GM12878 (cell line): ENCODE measurements at regions not wholly inside any gene's neighbourhood (a gene's known extent, or its start where the extent isn't known, plus 50 kb on each side); places are given as distances from the start of the nearest gene placed in this dataset.

Experiments used
- ATAC-seq: fragments of 200-7000 bp; cut with Tn5 transposase; 3 replicates; pipeline ENCODE4 v1.9.1; 2020; ENCODE audit warnings: mild to moderate bottlenecking, moderate library complexity
- BruUV-seq: library from RNA; stranded (reverse); fragments of 400-500 nt; replicated peaks from 2 replicates; lab custom pipeline; 2021; lab: Mats Ljungman, UMichigan
- CTCF ChIA-PET: fragments of 300-600 bp; sonication (Branson Sonifier 250); formaldehyde crosslinking; extraction: SDS; loops from one replicate; lab custom pipeline; 2021; ENCODE audit warnings: inconsistent platforms; lab: Yijun Ruan, JAX
- POLR2A ChIA-PET: fragments of 350-600 bp; formaldehyde crosslinking; extraction: SDS; loops from one replicate; lab custom pipeline; 2021; ENCODE audit warnings: inconsistent platforms; lab: Charles Lee
- RAD21 ChIA-PET: fragments of 300-600 bp; sonication (Branson Sonifier 250); formaldehyde crosslinking; loops from one replicate; lab custom pipeline; 2023; ENCODE audit warnings: antibody characterized with exemption; ENCODE audit not compliant: unreplicated experiment; lab: Charles Lee
- SMC1A ChIA-PET: fragments of 300-600 bp; sonication (Branson Sonifier 250); formaldehyde crosslinking; loops from one replicate; lab custom pipeline; 2023; ENCODE audit not compliant: unreplicated experiment, uncharacterized antibody; lab: Charles Lee
- DNase-seq: peaks from one replicate; pipeline ENCODE4 v3.0.0-alpha.2; 2011; ENCODE audit warnings: low read depth, low spot score
- FAIRE-seq: peaks from 3 replicates; lab custom pipeline; 2011; peaks lifted over from hg19 to GRCh38; lab: Jason Lieb, UNC
- H2AFZ ChIP-seq: 2 replicates; pipeline ENCODE4 v1.6.0; 2011; ENCODE audit warnings: low read depth, low read length, control low read depth; ENCODE audit not compliant: control insufficient read depth
- H3K27ac ChIP-seq: 2 replicates; pipeline ENCODE4 v1.5.1; 2011; ENCODE audit warnings: control low read depth; ENCODE audit not compliant: control insufficient read depth, insufficient read depth
- H3K27me3 ChIP-seq, 2 experiments: replicated peaks in 1 of 2; 2 replicates each; pipeline versions ENCODE4 v1.6.0 to v1.6.1; 2011; ENCODE audit warnings: low read length in 1 of 2; ENCODE audit not compliant: control insufficient read depth in 2 of 2, insufficient read depth in 2 of 2
- H3K36me3 ChIP-seq, 2 experiments: 2 replicates each; pipeline ENCODE4 v1.5.1; 2011; ENCODE audit warnings: low read length in 1 of 2; ENCODE audit not compliant: control insufficient read depth in 2 of 2, insufficient read depth in 2 of 2
- H3K4me1 ChIP-seq: 2 replicates; pipeline ENCODE4 v1.6.1; 2011; ENCODE audit warnings: mild to moderate bottlenecking, low read length, moderate library complexity, mixed read lengths; ENCODE audit not compliant: control insufficient read depth, insufficient read depth
- H3K4me2 ChIP-seq: 2 replicates; pipeline ENCODE4 v1.6.0; 2011; ENCODE audit warnings: control low read depth; ENCODE audit not compliant: control insufficient read depth, insufficient read depth
- H3K4me3 ChIP-seq: fragments of 200-600 bp; sonication (generic); 2 replicates; pipeline ENCODE4 v1.5.1; 2016
- H3K79me2 ChIP-seq: 2 replicates; pipeline ENCODE4 v1.6.0; 2011; ENCODE audit warnings: low read length; ENCODE audit not compliant: control insufficient read depth, insufficient read depth
- H3K9ac ChIP-seq: 2 replicates; pipeline ENCODE4 v1.8.0; 2011; ENCODE audit warnings: low read length, control low read depth, mixed read lengths; ENCODE audit not compliant: control insufficient read depth, insufficient read depth
- H3K9me3 ChIP-seq: replicated peaks from 3 replicates; pipeline ENCODE4 v1.5.1; 2011; ENCODE audit warnings: mild to moderate bottlenecking, low read length; ENCODE audit not compliant: control insufficient read depth, insufficient read depth
- H4K20me1 ChIP-seq: 2 replicates; pipeline ENCODE4 v1.6.0; 2011; ENCODE audit not compliant: control insufficient read depth, insufficient read depth
- CHD2 ChIP-seq: IDR thresholded peaks from 2 replicates; pipeline ENCODE4 v1.6.1; 2011; ENCODE audit warnings: low read depth, low read length, improper control_type of control experiment, borderline replicate concordance
- CREB1 ChIP-seq: IDR thresholded peaks from 2 replicates; pipeline ENCODE4 v1.6.1; 2012; ENCODE audit warnings: low read depth, mild to moderate bottlenecking, inconsistent platforms
- HDAC6 ChIP-seq: fragments of 200-600 bp; sonication (generic); IDR thresholded peaks from one replicate; pipeline ENCODE4 v1.8.0; 2017; ENCODE audit warnings: antibody characterized with exemption; ENCODE audit not compliant: unreplicated experiment
- IRF3 ChIP-seq: fragments of 450-650 bp; IDR thresholded peaks from 2 replicates; pipeline ENCODE4 v1.6.1; 2014; ENCODE audit warnings: mild to moderate bottlenecking
- MYC ChIP-seq: IDR thresholded peaks from 2 replicates; pipeline ENCODE4 v1.6.1; 2011; ENCODE audit warnings: mild to moderate bottlenecking, low read length, moderate library complexity, inconsistent platforms; ENCODE audit not compliant: insufficient read depth, insufficient replicate concordance, insufficient read length, severe bottlenecking
- NFIC ChIP-seq: IDR thresholded peaks from 2 replicates; pipeline ENCODE4 v1.6.1; 2012; ENCODE audit warnings: low read depth, mild to moderate bottlenecking, inconsistent platforms, low read length, moderate library complexity
- NFXL1 ChIP-seq: fragments of 450-650 bp; IDR thresholded peaks from 2 replicates; pipeline ENCODE4 v1.6.1; 2017; ENCODE audit warnings: antibody characterized with exemption, mild to moderate bottlenecking, borderline replicate concordance
- NR2C1 ChIP-seq: fragments of 450-650 bp; IDR thresholded peaks from 2 replicates; pipeline ENCODE4 v1.6.1; 2017; ENCODE audit warnings: antibody characterized with exemption, mild to moderate bottlenecking, moderate library complexity
- SMAD1 ChIP-seq: fragments of 450-650 bp; IDR thresholded peaks from 2 replicates; pipeline ENCODE4 v1.6.1; 2018; ENCODE audit warnings: mild to moderate bottlenecking, low read depth; ENCODE audit not compliant: partially characterized antibody
- SPI1 ChIP-seq: IDR thresholded peaks from 2 replicates; pipeline ENCODE4 v1.6.1; 2011; ENCODE audit warnings: low read depth, mild to moderate bottlenecking, low read length, moderate library complexity, borderline replicate concordance; ENCODE audit not compliant: insufficient read depth
- WGBS: methylation state at CpG from one replicate; pipeline ENCODE4 v1.1.6; 2016; ENCODE audit warnings: low lambda C conversion rate; ENCODE audit not compliant: insufficient replicate concordance, insufficient coverage; ENCODE audit errors: missing lambda C conversion rate; 5-methylcytosine and 5-hydroxymethylcytosine counted together
- in situ Hi-C: fragments of 300-500 bp; cut with MboI; formaldehyde crosslinking; loops from 9 replicates; pipeline ENCODE4 v1.14.3; 2018; ENCODE audit warnings: mixed read lengths
- intact Hi-C: fragments of 100-400 bp; cut with micrococcal nuclease; formaldehyde crosslinking; loops from one replicate; pipeline ENCODE4 v1.14.2; 2022; ENCODE audit not compliant: unreplicated experiment

DNA sequence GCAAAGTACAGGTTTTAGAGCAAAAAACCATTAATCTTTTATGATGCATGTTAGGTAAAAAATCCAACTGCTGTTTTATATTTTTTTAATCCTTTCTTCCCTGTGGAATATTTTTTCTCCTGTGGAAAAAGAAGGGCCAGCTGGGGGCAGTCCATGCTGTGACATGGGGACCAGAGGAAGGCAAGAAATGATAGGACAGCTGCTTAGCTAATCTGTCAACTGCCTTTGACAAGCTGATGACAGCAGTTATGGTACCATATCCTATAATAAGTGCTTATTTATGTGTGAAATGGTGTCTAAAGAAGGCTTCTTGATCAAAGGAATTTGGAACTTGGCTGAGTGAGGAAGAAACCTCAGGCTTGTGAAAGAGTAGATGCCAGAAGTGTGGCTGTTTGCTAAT, 452.4 kb upstream of the NOVA1 start:
- POLR2A ChIA-PET: no interaction called here
- Histone ChIP-seq H2AFZ (no peak overlapping the region), H3K4me2 (no peak overlapping the region), H3K27me3 (no peaks in the 10 kb centered on the region), H3K79me2 (no peaks in the 10 kb centered on the region), H3K9ac (no peak overlapping the region), H3K36me3 (no peaks in the 10 kb centered on the region), H3K4me1 (no peaks in the 10 kb centered on the region), H3K9me3 (no peaks in the 10 kb centered on the region)
- no peak for FAIRE-seq
- in situ Hi-C loops (no loop called here), intact Hi-C loops (no loop called here)
- no peak for ATAC-seq
- CTCF ChIA-PET: no interaction called here
- DNase-seq: no peak
- TF ChIP-seq SPI1 (no peak), MYC (no peak), NFXL1 (no peak), SMAD1 (no peak), CHD2 (no peak), IRF3 (no peak), NFIC (no peak), CREB1 (no peak)
- TF ChIP-seq, all 136 proteins: peak for 0
- Histone ChIP-seq H3K4me3 (no peak overlapping the region), H4K20me1 (no peaks in the 10 kb centered on the region), H3K27ac (no peak overlapping the region)
- ChIA-PET RAD21 (no interaction called here), SMC1A (no interaction called here)
- no TSS peak for BruUV-seq

DNA sequence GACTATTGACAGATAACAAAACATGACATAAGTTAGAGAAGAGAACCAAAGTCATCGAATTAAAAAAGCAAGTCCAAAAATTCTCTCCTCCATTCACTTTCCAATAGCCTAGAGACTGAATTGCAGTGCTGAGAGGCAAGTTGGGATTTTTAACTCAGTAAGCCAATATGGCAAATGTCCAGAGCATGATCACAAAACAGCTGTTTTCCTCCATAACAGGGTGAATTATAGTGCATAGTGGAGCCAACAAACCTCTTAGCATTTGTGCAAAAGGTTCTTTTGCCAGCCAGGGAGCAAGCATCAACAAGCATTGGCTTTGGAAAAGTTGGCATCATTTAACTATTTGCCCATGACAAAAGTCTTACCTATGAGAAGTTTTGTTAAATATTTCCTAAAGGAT, 458.8 kb upstream of the NOVA1 start:
- ChIA-PET POLR2A (no interaction called here), CTCF (no interaction called here), RAD21 (no interaction called here), SMC1A (no interaction called here)
- H3K27me3 ChIP-seq: no peaks in the 10 kb centered on the region
- no peak overlapping the region for H3K4me2 ChIP-seq
- H2AFZ ChIP-seq: no peak overlapping the region
- H3K79me2 ChIP-seq: no peaks in the 10 kb centered on the region
- no peak overlapping the region for H3K27ac ChIP-seq
- DNase-seq: no peak
- 0% methylated on average over 1 of the region's 1 CpG for WGBS
- no peaks in the 10 kb centered on the region for H4K20me1 ChIP-seq
- BruUV-seq: no TSS peak
- no peak overlapping the region for H3K4me3 ChIP-seq
- H3K4me1 ChIP-seq: no peaks in the 10 kb centered on the region
- no peak for FAIRE-seq
- in situ Hi-C loops: no loop called here
- TF ChIP-seq NR2C1 (no peak), HDAC6 (no peak)
- H3K9me3 ChIP-seq: no peaks in the 10 kb centered on the region
- no peak overlapping the region for H3K9ac ChIP-seq
- no peak for ATAC-seq
- no peaks in the 10 kb centered on the region for H3K36me3 ChIP-seq
- intact Hi-C loops: no loop called here
